K562 (cell line): ENCODE measurements at regions not wholly inside any gene's neighbourhood (a gene's known extent, or its start where the extent isn't known, plus 50 kb on each side); places are given as distances from the start of the nearest gene placed in this dataset.

Source experiments
- ATAC-seq: fragments of 200-7000 bp; cut with Tn5 transposase; 3 replicates; pipeline ENCODE4 v1.9.1; 2020; ENCODE audit warnings: moderate library complexity
- BruUV-seq: library from RNA; stranded (reverse); fragments of 400-500 nt; replicated peaks from 2 replicates; lab custom pipeline; 2021; lab: Mats Ljungman, UMichigan
- CTCF ChIA-PET: fragments of 300-600 bp; formaldehyde crosslinking; extraction: SDS; loops from one replicate; lab custom pipeline; 2021; ENCODE audit warnings: low intra/inter-chr PET ratio; lab: Yijun Ruan, JAX
- POLR2A ChIA-PET: fragments of 300-600, 350-650 bp; sonication (Branson Sonifier 250); formaldehyde crosslinking; extraction: SDS; loops from one replicate; lab custom pipeline; 2021; ENCODE audit warnings: antibody characterized with exemption, inconsistent platforms; lab: Yijun Ruan, JAX
- DNase-seq, 4 experiments: peaks; one replicate each; pipeline versions ENCODE4 v3.0.0 to v3.0.0-alpha.2; 2011 to 2018; ENCODE audit warnings: low spot score in 3 of 4, mixed read lengths in 3 of 4; ENCODE audit errors: extremely low read depth in 1 of 4
- FAIRE-seq: peaks from 2 replicates; lab custom pipeline; 2011; peaks lifted over from hg19 to GRCh38; lab: Jason Lieb, UNC
- H2AFZ ChIP-seq: 2 replicates; pipeline ENCODE4 v1.6.0; 2011; ENCODE audit warnings: low read depth, low read length, control low read depth, inconsistent platforms
- H3K27ac ChIP-seq: fragments of 200-600 bp; 3 replicates; pipeline ENCODE4 v1.8.0; 2011; ENCODE audit warnings: low read depth, mild to moderate bottlenecking, control low read depth, inconsistent platforms, low read length, moderate library complexity, mixed read lengths; ENCODE audit errors: extremely low read depth
- H3K27me3 ChIP-seq, 2 experiments: fragments of 300-600 bp in 1 of 2; 2 replicates in 1 of 2; 3 replicates in 1 of 2; pipeline versions ENCODE4 v1.6.0 to v1.8.0; 2011; ENCODE audit warnings: inconsistent platforms in 2 of 2, low read length in 2 of 2, mild to moderate bottlenecking in 1 of 2, mixed read lengths in 1 of 2, moderate library complexity in 1 of 2; ENCODE audit not compliant: control insufficient read depth in 2 of 2, insufficient read depth in 2 of 2
- H3K36me3 ChIP-seq: fragments of 300-600 bp; 3 replicates; pipeline ENCODE4 v1.8.0; 2011; ENCODE audit warnings: mild to moderate bottlenecking, low read length, inconsistent platforms; ENCODE audit not compliant: control insufficient read depth, insufficient read depth
- H3K4me1 ChIP-seq, 2 experiments: fragments of 200-600 bp in 1 of 2; replicated peaks in 1 of 2; 2 replicates in 1 of 2; 3 replicates in 1 of 2; pipeline versions ENCODE4 v1.5.1 to v1.8.0; 2011; ENCODE audit warnings: inconsistent platforms in 2 of 2, low read length in 2 of 2, mild to moderate bottlenecking in 1 of 2, mixed read lengths in 1 of 2, moderate library complexity in 1 of 2; ENCODE audit not compliant: control insufficient read depth in 2 of 2, insufficient read depth in 2 of 2
- H3K4me2 ChIP-seq: 2 replicates; pipeline ENCODE4 v1.6.1; 2011; ENCODE audit warnings: low read length, control low read depth, inconsistent platforms, mixed read lengths; ENCODE audit not compliant: insufficient read depth
- H3K4me3 ChIP-seq: fragments of 200-600 bp; sonication (generic), shearing (Covaris generic); 2 replicates; pipeline ENCODE4 v1.5.1; 2016; ENCODE audit warnings: control low read depth, inconsistent platforms
- H3K79me2 ChIP-seq: fragments of 200-600 bp; 3 replicates; pipeline ENCODE4 v1.8.0; 2011; ENCODE audit warnings: low read length, inconsistent platforms; ENCODE audit not compliant: control insufficient read depth, insufficient read depth
- H3K9ac ChIP-seq, 2 experiments: 2 replicates each; pipeline versions ENCODE4 v1.6.0 to v1.6.1; 2011; ENCODE audit warnings: low read depth in 2 of 2, low read length in 2 of 2, control low read depth in 1 of 2, inconsistent platforms in 1 of 2, mild to moderate bottlenecking in 1 of 2, mixed read lengths in 1 of 2; ENCODE audit not compliant: insufficient read depth in 1 of 2
- H3K9me1 ChIP-seq: one replicate; pipeline ENCODE4 v1.6.0; 2011; ENCODE audit warnings: inconsistent platforms, mild to moderate bottlenecking, low read length, moderate library complexity; ENCODE audit not compliant: control insufficient read depth, insufficient read depth
- H3K9me3 ChIP-seq: replicated peaks from 2 replicates; pipeline ENCODE4 v1.5.1; 2011; ENCODE audit warnings: low read depth, low read length, inconsistent platforms; ENCODE audit not compliant: control insufficient read depth, insufficient read depth
- H4K20me1 ChIP-seq: replicated peaks from 2 replicates; pipeline ENCODE4 v1.6.1; 2011; ENCODE audit warnings: low read length, inconsistent platforms, mixed read lengths; ENCODE audit not compliant: control insufficient read depth, insufficient read depth
- BRF1 ChIP-seq: IDR thresholded peaks from 3 replicates; pipeline ENCODE4 v1.6.1; 2011; ENCODE audit warnings: borderline replicate concordance, mild to moderate bottlenecking; ENCODE audit not compliant: insufficient read length; ENCODE audit errors: extremely low read depth
- CHD1 ChIP-seq: fragments of 200-600 bp; sonication (generic); IDR thresholded peaks from one replicate; pipeline ENCODE4 v1.6.1; 2012; ENCODE audit warnings: mild to moderate bottlenecking, moderate library complexity, low read length, inconsistent platforms
- CREM ChIP-seq: IDR thresholded peaks from 2 replicates; pipeline ENCODE4 v1.6.1; 2014; ENCODE audit warnings: antibody characterized with exemption, low read depth
- CTCF ChIP-seq, 3 experiments: IDR thresholded peaks in 2 of 3; conservative IDR thresholded peaks in 1 of 3; 2 replicates each; pipeline ENCODE4 v1.5.1; 2011 to 2012; ENCODE audit warnings: low read length in 3 of 3, mild to moderate bottlenecking in 3 of 3, control low read depth in 2 of 3, improper control_type of control experiment in 1 of 3, inconsistent platforms in 1 of 3, low read depth in 1 of 3, mixed read lengths in 1 of 3, moderate library complexity in 1 of 3; ENCODE audit not compliant: insufficient read depth in 2 of 3
- FOXJ3 ChIP-seq: sonication (generic); formaldehyde crosslinking; IDR thresholded peaks from 2 replicates; pipeline ENCODE4 v1.4.0; 2020; ENCODE audit warnings: mild to moderate bottlenecking, missing genetic modification reagents
- GTF2A2 ChIP-seq: IDR thresholded peaks from 2 replicates; pipeline ENCODE4 v1.6.1; 2016; ENCODE audit warnings: mild to moderate bottlenecking, missing genetic modification characterization, missing compliant biosample characterization
- MED1 ChIP-seq: sonication (generic); formaldehyde crosslinking; IDR thresholded peaks from 2 replicates; pipeline ENCODE4 v1.8.1; 2023; ENCODE audit warnings: missing genetic modification reagents, borderline replicate concordance
- NFE2 ChIP-seq: IDR thresholded peaks from 2 replicates; pipeline ENCODE4 v1.6.1; 2014; ENCODE audit warnings: antibody characterized with exemption, low read depth
- NR3C1 ChIP-seq: sonication (generic); formaldehyde crosslinking; IDR thresholded peaks from 2 replicates; pipeline ENCODE4 v1.8.1; 2022; ENCODE audit warnings: missing genetic modification reagents
- NR4A1 ChIP-seq, 2 experiments: fragments of 250-450 bp in 1 of 2; fragments of 450-650 bp in 1 of 2; sonication (Bioruptor Pico) in 1 of 2; IDR thresholded peaks; 2 replicates each; pipeline versions ENCODE4 v1.4.0 to v1.6.1; 2016 to 2020; ENCODE audit warnings: mild to moderate bottlenecking in 2 of 2, missing compliant biosample characterization in 1 of 2, missing genetic modification characterization in 1 of 2, moderate library complexity in 1 of 2
- PCBP2 ChIP-seq: fragments of 200-400 bp; formaldehyde crosslinking; IDR thresholded peaks from 2 replicates; pipeline ENCODE4 v1.6.1; 2018; ENCODE audit warnings: low read length, low read depth, mild to moderate bottlenecking, moderate library complexity; ENCODE audit not compliant: poor library complexity, severe bottlenecking
- PHB2 ChIP-seq: fragments of 450-650 bp; IDR thresholded peaks from 2 replicates; pipeline ENCODE4 v1.6.1; 2017; ENCODE audit warnings: low read depth
- SRSF1 ChIP-seq: fragments of 200-400 bp; formaldehyde crosslinking; IDR thresholded peaks from 2 replicates; pipeline ENCODE4 v1.6.1; 2017; ENCODE audit warnings: mild to moderate bottlenecking, low read depth, low read length, moderate library complexity
- THRB ChIP-seq: fragments of 450-650 bp; formaldehyde crosslinking; conservative IDR thresholded peaks from 2 replicates; pipeline ENCODE4 v1.4.0; 2022; ENCODE audit warnings: mild to moderate bottlenecking, missing genetic modification characterization
- ZNF707 ChIP-seq: fragments of 250-450 bp; sonication (Bioruptor Pico); conservative IDR thresholded peaks from 2 replicates; pipeline ENCODE4 v1.8.0; 2022; ENCODE audit warnings: inconsistent platforms, mild to moderate bottlenecking, moderate library complexity
- WGBS: fragments of 100-300 bp; shearing (Covaris generic); methylation state at CpG from one replicate; pipeline ENCODE4 v1.1.6; 2016; ENCODE audit warnings: low coverage, mixed read lengths; ENCODE audit not compliant: insufficient coverage; ENCODE audit errors: missing lambda C conversion rate; 5-methylcytosine and 5-hydroxymethylcytosine counted together
- in situ Hi-C: fragments of 300-500 bp; cut with MboI; formaldehyde crosslinking; loops from 4 replicates; pipeline ENCODE4 v1.15.0; 2018; ENCODE audit warnings: inconsistent platforms, mixed read lengths
- intact Hi-C: fragments of 100-400 bp; cut with micrococcal nuclease; formaldehyde crosslinking; loops from 2 replicates; pipeline ENCODE4 v1.14.2; 2022
- TF ChIP-seq, protein P1 (sequence below): sonication (generic); formaldehyde crosslinking; IDR thresholded peaks from 2 replicates; pipeline ENCODE4 v1.8.0; 2023; ENCODE audit warnings: mild to moderate bottlenecking, missing genetic modification reagents

GRCh38 chr21:41667136-41667535 is 99.7 kb downstream of the RIPK4 start:
- DNase-seq (no peak), FAIRE-seq (no peak), ATAC-seq (no peak)
- intact Hi-C loops (no loop called here), in situ Hi-C loops (no loop called here)
- no peaks in the 10 kb centered on the region for H3K9me3 ChIP-seq
- H3K27ac ChIP-seq = no peak overlapping the region
- H3K4me3 ChIP-seq = no peak overlapping the region
- no peaks in the 10 kb centered on the region for H3K9me1 ChIP-seq
- H3K79me2 ChIP-seq = no peaks in the 10 kb centered on the region
- no peak overlapping the region for H3K4me2 ChIP-seq
- ChIA-PET CTCF (no interaction called here), POLR2A (no interaction called here)
- H2AFZ ChIP-seq = no peak overlapping the region
- no peaks in the 10 kb centered on the region; the same call in 1 of the 2 replicates for H4K20me1 ChIP-seq
- 0% methylated on average over 3 of the region's 3 CpGs for WGBS
- no TSS peak for BruUV-seq
- no peak overlapping the region for H3K9ac ChIP-seq
- no peaks in the 10 kb centered on the region for H3K36me3 ChIP-seq
- TF ChIP-seq CTCF (IDR thresholded peaks at IDR 0.05 in 2 of 3, conservative IDR thresholded peaks at IDR 0.05 in 1 of 3; ENCODE audit: insufficient read depth in 2 of 3, low read depth in 1 of 3, low read length in 3 of 3) (no peak), BRF1 (no peak), MED1 (CRISPR knock-in tag) (no peak), NFE2 (no peak), NR4A1 (CRISPR knock-in tag; IDR thresholded peaks at IDR 0.05) (no peak), NR4A1 (tag; IDR thresholded peaks at IDR 0.05) (no peak), SRSF1 (no peak), ZNF707 (CRISPR knock-in tag) (no peak), FOXJ3 (CRISPR knock-in tag) (no peak), PHB2 (no peak), CHD1 (no peak), THRB (CRISPR knock-in tag) (no peak), CREM (no peak), PCBP2 (no peak), GTF2A2 (no peak), NR3C1 (no peak)
- TF ChIP-seq, protein P1, sequence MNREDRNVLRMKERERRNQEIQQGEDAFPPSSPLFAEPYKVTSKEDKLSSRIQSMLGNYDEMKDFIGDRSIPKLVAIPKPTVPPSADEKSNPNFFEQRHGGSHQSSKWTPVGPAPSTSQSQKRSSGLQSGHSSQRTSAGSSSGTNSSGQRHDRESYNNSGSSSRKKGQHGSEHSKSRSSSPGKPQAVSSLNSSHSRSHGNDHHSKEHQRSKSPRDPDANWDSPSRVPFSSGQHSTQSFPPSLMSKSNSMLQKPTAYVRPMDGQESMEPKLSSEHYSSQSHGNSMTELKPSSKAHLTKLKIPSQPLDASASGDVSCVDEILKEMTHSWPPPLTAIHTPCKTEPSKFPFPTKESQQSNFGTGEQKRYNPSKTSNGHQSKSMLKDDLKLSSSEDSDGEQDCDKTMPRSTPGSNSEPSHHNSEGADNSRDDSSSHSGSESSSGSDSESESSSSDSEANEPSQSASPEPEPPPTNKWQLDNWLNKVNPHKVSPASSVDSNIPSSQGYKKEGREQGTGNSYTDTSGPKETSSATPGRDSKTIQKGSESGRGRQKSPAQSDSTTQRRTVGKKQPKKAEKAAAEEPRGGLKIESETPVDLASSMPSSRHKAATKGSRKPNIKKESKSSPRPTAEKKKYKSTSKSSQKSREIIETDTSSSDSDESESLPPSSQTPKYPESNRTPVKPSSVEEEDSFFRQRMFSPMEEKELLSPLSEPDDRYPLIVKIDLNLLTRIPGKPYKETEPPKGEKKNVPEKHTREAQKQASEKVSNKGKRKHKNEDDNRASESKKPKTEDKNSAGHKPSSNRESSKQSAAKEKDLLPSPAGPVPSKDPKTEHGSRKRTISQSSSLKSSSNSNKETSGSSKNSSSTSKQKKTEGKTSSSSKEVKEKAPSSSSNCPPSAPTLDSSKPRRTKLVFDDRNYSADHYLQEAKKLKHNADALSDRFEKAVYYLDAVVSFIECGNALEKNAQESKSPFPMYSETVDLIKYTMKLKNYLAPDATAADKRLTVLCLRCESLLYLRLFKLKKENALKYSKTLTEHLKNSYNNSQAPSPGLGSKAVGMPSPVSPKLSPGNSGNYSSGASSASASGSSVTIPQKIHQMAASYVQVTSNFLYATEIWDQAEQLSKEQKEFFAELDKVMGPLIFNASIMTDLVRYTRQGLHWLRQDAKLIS (CRISPR knock-in tag) = no peak
- H3K4me1 ChIP-seq = peaks cover 0 to 6% of the 10 kb centered on the region in 2 experiments; a peak in 2 of 5 replicates
- peaks cover 25 to 62% of the 10 kb centered on the region in 2 experiments for H3K27me3 ChIP-seq
